A549 (cell line): ENCODE measurements at regions not wholly inside any gene's neighbourhood (a gene's known extent, or its start where the extent isn't known, plus 50 kb on each side); places are given as distances from the start of the nearest gene placed in this dataset.
A peak's percentile ranks its signal among the peaks of the same experiment; 100 is the strongest.

Experiments used
- ATAC-seq, 2 experiments: fragments of 200-7000 bp in 1 of 2; fragments of >200 bp in 1 of 2; cut with Nextera tagmentation in 1 of 2; cut with Tn5 transposase in 1 of 2; 3 replicates each; pipeline versions ENCODE4 v1.8.0 to v1.9.1; 2018 to 2020; ENCODE audit warnings: mild to moderate bottlenecking in 1 of 2, moderate library complexity in 1 of 2
- CTCF ChIA-PET: fragments of 300-600 bp; sonication (Branson Sonifier 250); formaldehyde crosslinking; extraction: SDS; loops from one replicate; lab custom pipeline; 2021; ENCODE audit warnings: antibody characterized with exemption, inconsistent platforms; lab: Yijun Ruan, JAX
- POLR2A ChIA-PET: fragments of 350-600 bp; formaldehyde crosslinking; extraction: SDS; loops from one replicate; lab custom pipeline; 2021; ENCODE audit warnings: antibody characterized with exemption, inconsistent platforms; lab: Yijun Ruan, JAX
- DNase-seq, 2 experiments: peaks; one replicate each; pipeline versions ENCODE4 v3.0.0 to v3.0.0-alpha.2; 2011 to 2016; ENCODE audit warnings: low read depth in 1 of 2, low spot score in 1 of 2
- FAIRE-seq: peaks from 2 replicates; lab custom pipeline; 2011; peaks lifted over from hg19 to GRCh38; lab: Jason Lieb, UNC
- H3K27ac ChIP-seq, 2 experiments: fragments of >200 bp; sonication (Bioruptor Twin); formaldehyde crosslinking; 3 replicates each; pipeline ENCODE4 v1.5.1; 2016 to 2017
- H3K4me1 ChIP-seq: fragments of >200 bp; sonication (Bioruptor Twin); formaldehyde crosslinking; 3 replicates; pipeline ENCODE4 v1.6.1; 2016
- H3K4me2 ChIP-seq: fragments of >200 bp; sonication (Bioruptor Twin); formaldehyde crosslinking; 3 replicates; pipeline ENCODE4 v1.6.1; 2016
- H3K4me3 ChIP-seq: fragments of >200 bp; sonication (Bioruptor Twin); formaldehyde crosslinking; 3 replicates; pipeline ENCODE4 v1.5.1; 2016
- H3K9me3 ChIP-seq: fragments of >200 bp; sonication (Bioruptor Twin); formaldehyde crosslinking; 3 replicates; pipeline ENCODE4 v1.6.1; 2016
- BHLHE40 ChIP-seq: IDR thresholded peaks from 2 replicates; pipeline ENCODE4 v1.6.1; 2012; ENCODE audit warnings: low read depth, low read length, inconsistent platforms
- CBX8 ChIP-seq: fragments of 200-600 bp; sonication (generic); IDR thresholded peaks from 2 replicates; pipeline ENCODE4 v1.6.1; 2016
- EHF ChIP-seq: fragments of 250-450 bp; sonication (Bioruptor Pico); IDR thresholded peaks from 2 replicates; pipeline ENCODE4 v1.5.0; 2020; ENCODE audit warnings: mild to moderate bottlenecking
- EP300 ChIP-seq, 2 experiments: fragments of >200 bp; sonication (Bioruptor Twin); formaldehyde crosslinking; IDR thresholded peaks; 2 replicates in 1 of 2; 3 replicates in 1 of 2; pipeline ENCODE4 v1.6.1; 2016 to 2017
- FOSB ChIP-seq: fragments of 250-450 bp; sonication (Bioruptor Pico); IDR thresholded peaks from 2 replicates; pipeline ENCODE4 v1.5.0; 2020; ENCODE audit warnings: mild to moderate bottlenecking, moderate library complexity
- GATA3 ChIP-seq: IDR thresholded peaks from 2 replicates; pipeline ENCODE4 v1.6.1; 2012; ENCODE audit warnings: borderline replicate concordance
- HES2 ChIP-seq: fragments of >200 bp; sonication (Bioruptor Twin); formaldehyde crosslinking; IDR thresholded peaks from 2 replicates; pipeline ENCODE4 v1.6.1; 2016
- HEYL ChIP-seq: fragments of 250-450 bp; sonication (Bioruptor Pico); IDR thresholded peaks from 2 replicates; pipeline ENCODE4 v1.8.0; 2021; ENCODE audit warnings: mild to moderate bottlenecking, moderate library complexity
- HOXA7 ChIP-seq: fragments of 250-450 bp; sonication (Bioruptor Pico); IDR thresholded peaks from 2 replicates; pipeline ENCODE4 v1.5.0; 2020; ENCODE audit warnings: mild to moderate bottlenecking, moderate library complexity
- HOXB13 ChIP-seq: fragments of 250-450 bp; sonication (Bioruptor Pico); IDR thresholded peaks from 2 replicates; pipeline ENCODE4 v1.5.0; 2020; ENCODE audit warnings: low read depth, mild to moderate bottlenecking, moderate library complexity
- MAFK ChIP-seq: fragments of 450-650 bp; IDR thresholded peaks from 2 replicates; pipeline ENCODE4 v1.6.1; 2014; ENCODE audit not compliant: partially characterized antibody
- MAZ ChIP-seq: fragments of 150-350 bp; IDR thresholded peaks from 2 replicates; pipeline ENCODE4 v1.6.1; 2014; ENCODE audit warnings: antibody characterized with exemption, low read depth, low read length, borderline replicate concordance
- NR3C1 ChIP-seq: fragments of >200 bp; sonication (Bioruptor Twin); formaldehyde crosslinking; IDR thresholded peaks from 3 replicates; pipeline ENCODE4 v1.6.1; 2017
- PHF8 ChIP-seq: fragments of 200-600 bp; sonication (generic); IDR thresholded peaks from 2 replicates; pipeline ENCODE4 v1.6.1; 2016; ENCODE audit warnings: low read depth, mild to moderate bottlenecking, antibody characterized with exemption, moderate library complexity, borderline replicate concordance
- POLR2A ChIP-seq: IDR thresholded peaks from 2 replicates; pipeline ENCODE4 v1.6.1; 2012; ENCODE audit warnings: mild to moderate bottlenecking, low read length
- POLR2AphosphoS2 ChIP-seq: conservative IDR thresholded peaks from 2 replicates; pipeline ENCODE4 v1.6.1; 2012; ENCODE audit warnings: low read length, improper control_type of control experiment, inconsistent platforms
- RAD21 ChIP-seq, 2 experiments: fragments of >200 bp in 1 of 2; sonication (Bioruptor Twin) in 1 of 2; formaldehyde crosslinking in 1 of 2; IDR thresholded peaks in 1 of 2; conservative IDR thresholded peaks in 1 of 2; 2 replicates in 1 of 2; 3 replicates in 1 of 2; pipeline ENCODE4 v1.6.1; 2012 to 2018; ENCODE audit warnings: inconsistent platforms in 1 of 2
- RNF2 ChIP-seq: fragments of 200-600 bp; sonication (generic); IDR thresholded peaks from 2 replicates; pipeline ENCODE4 v1.6.1; 2016; ENCODE audit warnings: low read depth, mild to moderate bottlenecking, antibody characterized with exemption, moderate library complexity, borderline replicate concordance
- SMC3 ChIP-seq: fragments of >200 bp; sonication (Bioruptor Twin); formaldehyde crosslinking; IDR thresholded peaks from 3 replicates; pipeline ENCODE4 v1.6.1; 2018; ENCODE audit warnings: inconsistent platforms
- SREBF2 ChIP-seq: fragments of 450-650 bp; IDR thresholded peaks from 2 replicates; pipeline ENCODE4 v1.6.1; 2014; ENCODE audit warnings: mild to moderate bottlenecking, moderate library complexity
- ZSCAN20 ChIP-seq: fragments of 250-450 bp; sonication (Bioruptor Pico); IDR thresholded peaks from 2 replicates; pipeline ENCODE4 v1.8.0; 2022; ENCODE audit warnings: mild to moderate bottlenecking, moderate library complexity
- WGBS: methylation state at CpG from one replicate; pipeline ENCODE4 v1.1.6; 2017; ENCODE audit errors: missing lambda C conversion rate; 5-methylcytosine and 5-hydroxymethylcytosine counted together
- TF ChIP-seq, protein P1 (sequence below): fragments of 250-450 bp; sonication (Bioruptor Pico); IDR thresholded peaks from 2 replicates; pipeline ENCODE4 v1.5.0; 2020; ENCODE audit warnings: low read depth, mild to moderate bottlenecking, moderate library complexity
- TF ChIP-seq, protein P2 (sequence below): fragments of 450-650 bp; IDR thresholded peaks from 2 replicates; pipeline ENCODE4 v1.6.1; 2014; ENCODE audit warnings: antibody characterized with exemption
- TF ChIP-seq, protein P3 (sequence below): fragments of 250-450 bp; sonication (Bioruptor Pico); IDR thresholded peaks from 2 replicates; pipeline ENCODE4 v1.5.0; 2021; ENCODE audit warnings: mild to moderate bottlenecking, moderate library complexity, borderline replicate concordance
- TF ChIP-seq, protein P4 (sequence below): fragments of >200 bp; sonication (Bioruptor Twin); formaldehyde crosslinking; IDR thresholded peaks from 3 replicates; pipeline ENCODE4 v1.6.1; 2016

DNA sequence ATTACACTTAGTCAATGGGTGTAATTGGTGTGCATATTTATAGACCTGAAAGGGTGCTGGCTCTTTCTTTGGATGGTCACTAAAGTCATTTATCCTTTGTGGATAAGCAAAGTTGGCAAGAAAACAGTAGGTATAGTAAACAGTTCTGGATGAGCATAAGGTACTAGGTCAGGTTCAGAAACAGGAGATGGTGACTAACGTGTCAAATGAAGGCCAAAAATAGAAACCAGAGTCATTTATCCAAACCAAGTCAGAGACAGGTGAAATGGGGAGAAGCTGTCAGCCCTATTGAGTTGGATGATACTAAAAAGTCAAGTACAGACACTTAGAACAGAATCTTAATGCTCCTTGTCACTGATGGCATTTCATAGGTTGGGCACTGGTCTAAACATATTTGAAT is 313.1 kb downstream of the KLHL13 start (continued):
- TF ChIP-seq, protein P1, sequence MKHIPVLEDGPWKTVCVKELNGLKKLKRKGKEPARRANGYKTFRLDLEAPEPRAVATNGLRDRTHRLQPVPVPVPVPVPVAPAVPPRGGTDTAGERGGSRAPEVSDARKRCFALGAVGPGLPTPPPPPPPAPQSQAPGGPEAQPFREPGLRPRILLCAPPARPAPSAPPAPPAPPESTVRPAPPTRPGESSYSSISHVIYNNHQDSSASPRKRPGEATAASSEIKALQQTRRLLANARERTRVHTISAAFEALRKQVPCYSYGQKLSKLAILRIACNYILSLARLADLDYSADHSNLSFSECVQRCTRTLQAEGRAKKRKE (CRISPR knock-in tag), result no peak
- TF ChIP-seq FOSB (CRISPR knock-in tag) (no peak), RNF2 (no peak), EHF (CRISPR knock-in tag) (no peak), CBX8 (no peak), BHLHE40 (no peak), SREBF2 (no peak)

DNA sequence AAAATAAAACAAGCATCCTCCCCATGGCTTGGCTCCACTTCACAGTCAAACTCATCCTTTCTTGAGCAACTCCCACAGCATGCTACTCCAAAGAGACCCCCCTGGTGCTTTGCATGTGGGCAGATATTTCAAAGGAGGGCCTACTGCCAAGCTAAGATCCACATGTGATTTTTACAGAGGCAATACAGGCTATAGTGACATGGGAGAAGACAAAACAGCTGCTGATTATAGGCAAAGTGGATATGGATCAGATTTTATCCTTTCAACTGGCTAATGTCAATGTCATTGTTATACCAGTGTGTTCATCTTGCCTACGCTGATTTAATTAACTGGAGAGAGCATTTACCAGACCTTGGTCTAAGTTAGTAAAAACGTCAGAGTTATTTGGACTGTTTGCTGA is 328.3 kb downstream of the KLHL13 start:
- Histone ChIP-seq H3K4me2 (no peak overlapping the region), H3K27ac (no peak overlapping the region), H3K9me3 (no peaks in the 10 kb centered on the region), H3K4me1 (no peaks in the 10 kb centered on the region)
- ATAC-seq (no peak), FAIRE-seq (no peak)
- CTCF ChIA-PET, result no interaction called here
- POLR2A ChIA-PET, result no interaction called here
- TF ChIP-seq, protein P2, sequence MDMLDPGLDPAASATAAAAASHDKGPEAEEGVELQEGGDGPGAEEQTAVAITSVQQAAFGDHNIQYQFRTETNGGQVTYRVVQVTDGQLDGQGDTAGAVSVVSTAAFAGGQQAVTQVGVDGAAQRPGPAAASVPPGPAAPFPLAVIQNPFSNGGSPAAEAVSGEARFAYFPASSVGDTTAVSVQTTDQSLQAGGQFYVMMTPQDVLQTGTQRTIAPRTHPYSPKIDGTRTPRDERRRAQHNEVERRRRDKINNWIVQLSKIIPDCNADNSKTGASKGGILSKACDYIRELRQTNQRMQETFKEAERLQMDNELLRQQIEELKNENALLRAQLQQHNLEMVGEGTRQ, result no peak
- no peak for TF ChIP-seq MAZ
- no peak for TF ChIP-seq SREBF2
- TF ChIP-seq POLR2A, result no peak
- TF ChIP-seq, all 56 proteins: peak for 0
- DNase-seq, result no peak
- H3K4me3 ChIP-seq, result no peak overlapping the region
- 4% methylated on average over 2 of the region's 2 CpGs for whole genome bisulfite sequencing

- H3K4me3 ChIP-seq, result no peak overlapping the region
- ATAC-seq (no peak), DNase-seq (no peak), FAIRE-seq (no peak)
- CTCF ChIA-PET, result interaction anchor here (0.6 kb wide), 1 partner anchor 643 kb away, joined by 3 read pairs; no protein-coding TSS in a partner anchor
- no peak overlapping the region for H3K4me2 ChIP-seq
- TF ChIP-seq MAFK (peak; percentile 31), EP300 (IDR thresholded peaks at IDR 0.05) (no peak), BHLHE40 (no peak)
- no peaks in the 10 kb centered on the region for H3K9me3 ChIP-seq
- no peak overlapping the region for H3K27ac ChIP-seq
- POLR2A ChIA-PET, result no interaction called here
- H3K4me1 ChIP-seq, result no peaks in the 10 kb centered on the region
Measured at GRCh38 chrX:117771384-117771783, 345.2 kb downstream of the KLHL13 start.

DNA sequence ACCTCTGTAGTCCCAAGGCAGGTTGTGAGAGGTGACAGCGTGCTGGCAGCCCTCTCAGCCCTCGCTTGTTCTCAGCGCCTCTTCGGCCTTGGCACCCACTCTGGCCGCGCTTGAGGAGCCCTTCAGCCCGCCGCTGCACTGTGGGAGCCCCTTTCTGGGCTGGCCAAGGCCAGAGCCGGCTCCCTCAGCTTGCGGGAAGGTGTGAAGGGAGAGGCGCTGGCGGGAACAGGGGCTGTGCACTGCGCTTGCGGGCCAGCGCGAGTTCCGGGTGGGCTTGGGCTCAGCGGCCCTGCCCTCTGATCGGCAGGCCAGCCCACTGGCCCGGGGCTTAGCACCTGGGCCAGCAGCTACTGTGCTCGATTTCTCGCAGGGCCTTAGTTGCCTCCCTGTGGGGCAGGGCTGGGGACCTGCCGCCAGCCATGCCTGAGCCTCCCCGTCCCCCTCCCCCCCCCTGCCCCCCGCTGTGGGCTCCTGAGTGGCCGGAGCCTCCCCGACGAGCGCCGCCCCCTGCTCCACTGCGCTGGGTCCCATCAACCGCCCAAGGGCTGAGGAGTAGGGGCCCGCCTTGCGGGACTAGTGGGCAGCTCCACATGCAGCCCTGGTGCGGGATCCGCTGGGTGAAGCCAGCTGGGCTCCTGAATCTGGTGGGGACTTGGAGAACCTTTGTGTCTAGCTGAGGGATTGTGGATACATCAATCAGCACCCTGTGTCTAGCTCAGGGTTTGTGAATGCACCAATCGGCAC is 347.6 kb downstream of the KLHL13 start:
- no peak for FAIRE-seq
- ChIA-PET CTCF (no interaction called here), POLR2A (no interaction called here)
- no peak for ATAC-seq
- 14% methylated on average over 1 of the region's 37 CpGs for WGBS
- no peaks in the 10 kb centered on the region for H3K4me1 ChIP-seq
- no peak overlapping the region for H3K4me2 ChIP-seq
- DNase-seq, result no peak
- no peak overlapping the region for H3K27ac ChIP-seq
- TF ChIP-seq PHF8 (no peak), NR3C1 (no peak), ZSCAN20 (CRISPR knock-in tag) (no peak), POLR2AphosphoS2 (no peak), RAD21 (conservative IDR thresholded peaks at IDR 0.05 in 1 of 2, IDR thresholded peaks at IDR 0.05 in 1 of 2) (no peak), HOXA7 (CRISPR knock-in tag) (no peak), GATA3 (no peak), HEYL (CRISPR knock-in tag) (no peak), BHLHE40 (no peak), HES2 (no peak), FOSB (CRISPR knock-in tag) (no peak), MAZ (no peak), HOXB13 (CRISPR knock-in tag) (no peak), SMC3 (no peak)
- TF ChIP-seq, protein P3, sequence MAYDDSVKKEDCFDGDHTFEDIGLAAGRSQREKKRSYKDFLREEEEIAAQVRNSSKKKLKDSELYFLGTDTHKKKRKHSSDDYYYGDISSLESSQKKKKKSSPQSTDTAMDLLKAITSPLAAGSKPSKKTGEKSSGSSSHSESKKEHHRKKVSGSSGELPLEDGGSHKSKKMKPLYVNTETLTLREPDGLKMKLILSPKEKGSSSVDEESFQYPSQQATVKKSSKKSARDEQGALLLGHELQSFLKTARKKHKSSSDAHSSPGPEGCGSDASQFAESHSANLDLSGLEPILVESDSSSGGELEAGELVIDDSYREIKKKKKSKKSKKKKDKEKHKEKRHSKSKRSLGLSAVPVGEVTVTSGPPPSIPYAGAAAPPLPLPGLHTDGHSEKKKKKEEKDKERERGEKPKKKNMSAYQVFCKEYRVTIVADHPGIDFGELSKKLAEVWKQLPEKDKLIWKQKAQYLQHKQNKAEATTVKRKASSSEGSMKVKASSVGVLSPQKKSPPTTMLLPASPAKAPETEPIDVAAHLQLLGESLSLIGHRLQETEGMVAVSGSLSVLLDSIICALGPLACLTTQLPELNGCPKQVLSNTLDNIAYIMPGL (CRISPR knock-in tag), result no peak
- TF ChIP-seq, protein P4, sequence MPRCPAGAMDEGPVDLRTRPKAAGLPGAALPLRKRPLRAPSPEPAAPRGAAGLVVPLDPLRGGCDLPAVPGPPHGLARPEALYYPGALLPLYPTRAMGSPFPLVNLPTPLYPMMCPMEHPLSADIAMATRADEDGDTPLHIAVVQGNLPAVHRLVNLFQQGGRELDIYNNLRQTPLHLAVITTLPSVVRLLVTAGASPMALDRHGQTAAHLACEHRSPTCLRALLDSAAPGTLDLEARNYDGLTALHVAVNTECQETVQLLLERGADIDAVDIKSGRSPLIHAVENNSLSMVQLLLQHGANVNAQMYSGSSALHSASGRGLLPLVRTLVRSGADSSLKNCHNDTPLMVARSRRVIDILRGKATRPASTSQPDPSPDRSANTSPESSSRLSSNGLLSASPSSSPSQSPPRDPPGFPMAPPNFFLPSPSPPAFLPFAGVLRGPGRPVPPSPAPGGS, result no peak
- TF ChIP-seq, all 56 proteins: peak for 0
- Histone ChIP-seq H3K4me3 (no peak overlapping the region), H3K9me3 (no peaks in the 10 kb centered on the region)
